KMS-11 (cell line): ENCODE measurements at regions not wholly inside any gene's neighbourhood (a gene's known extent, or its start where the extent isn't known, plus 50 kb on each side); places are given as distances from the start of the nearest gene placed in this dataset.

Source experiments
- H2AFZ ChIP-seq: fragments of 200-600 bp; sonication (generic); 2 replicates; pipeline ENCODE4 v1.6.1; 2016; ENCODE audit warnings: antibody characterized with exemption, mixed run types, low read depth
- H3K27ac ChIP-seq: fragments of 200-600 bp; sonication (generic); 2 replicates; pipeline ENCODE4 v1.6.1; 2016; ENCODE audit warnings: mild to moderate bottlenecking, mixed run types
- H3K27me3 ChIP-seq: fragments of 200-600 bp; sonication (generic); 2 replicates; pipeline ENCODE4 v1.6.1; 2017; ENCODE audit warnings: mild to moderate bottlenecking, low read depth, mixed run types, moderate library complexity; ENCODE audit not compliant: insufficient read depth
- H3K36me3 ChIP-seq: fragments of 200-600 bp; sonication (generic); 2 replicates; pipeline ENCODE4 v1.6.1; 2017; ENCODE audit warnings: mild to moderate bottlenecking, mixed run types; ENCODE audit not compliant: insufficient read depth
- H3K4me1 ChIP-seq: fragments of 200-600 bp; sonication (generic); 2 replicates; pipeline ENCODE4 v1.6.1; 2016; ENCODE audit warnings: mild to moderate bottlenecking, low read depth, mixed run types; ENCODE audit not compliant: poor library complexity, severe bottlenecking
- H3K4me2 ChIP-seq: fragments of 200-600 bp; sonication (generic); 2 replicates; pipeline ENCODE4 v1.7.0; 2016; ENCODE audit warnings: mild to moderate bottlenecking, mixed run types
- H3K4me3 ChIP-seq: fragments of 200-600 bp; sonication (generic); IDR thresholded peaks from 2 replicates; pipeline ENCODE4 v1.6.1; 2017; ENCODE audit warnings: low read depth, low read length, mixed read lengths; ENCODE audit not compliant: insufficient read depth
- H3K79me2 ChIP-seq: fragments of 200-600 bp; sonication (generic); 2 replicates; pipeline ENCODE4 v1.6.1; 2016; ENCODE audit warnings: low read depth, mixed run types; ENCODE audit not compliant: insufficient read depth
- H3K9ac ChIP-seq: fragments of 200-600 bp; sonication (generic); 2 replicates; pipeline ENCODE4 v1.6.1; 2016; ENCODE audit warnings: mild to moderate bottlenecking, mixed run types
- H4K20me1 ChIP-seq: fragments of 200-600 bp; sonication (generic); 2 replicates; pipeline ENCODE4 v1.6.1; 2016; ENCODE audit warnings: mild to moderate bottlenecking, mixed run types; ENCODE audit not compliant: insufficient read depth
- CTCF ChIP-seq: fragments of 200-600 bp; sonication (generic); conservative IDR thresholded peaks from 2 replicates; pipeline ENCODE4 v1.6.1; 2017; ENCODE audit warnings: low read depth, mild to moderate bottlenecking, antibody characterized with exemption, low read length, moderate library complexity, mixed read lengths

GRCh38 chr13:26961890-26962615, 201.5 kb upstream of the GPR12 start:
- H3K9ac ChIP-seq = no peak overlapping the region
- H2AFZ ChIP-seq = no peak overlapping the region
- no peak overlapping the region for H3K27ac ChIP-seq
- no peaks in the 10 kb centered on the region for H3K4me1 ChIP-seq
- no peaks in the 10 kb centered on the region for H3K79me2 ChIP-seq
- H4K20me1 ChIP-seq = no peaks in the 10 kb centered on the region
- no peaks in the 10 kb centered on the region for H3K27me3 ChIP-seq
- H3K4me3 ChIP-seq = no peak overlapping the region
- TF ChIP-seq CTCF = no peak
- no peaks in the 10 kb centered on the region for H3K36me3 ChIP-seq
- H3K4me2 ChIP-seq = no peak overlapping the region

GRCh38 chr13:26957182-26957581, 196.6 kb upstream of the GPR12 start:
- TF ChIP-seq CTCF = no peak
- H3K79me2 ChIP-seq = no peaks in the 10 kb centered on the region
- H3K36me3 ChIP-seq = no peaks in the 10 kb centered on the region
- H3K4me3 ChIP-seq = no peak overlapping the region
- H3K27ac ChIP-seq = no peak overlapping the region
- no peak overlapping the region for H3K4me2 ChIP-seq
- no peaks in the 10 kb centered on the region for H4K20me1 ChIP-seq
- H3K9ac ChIP-seq = no peak overlapping the region
- H3K4me1 ChIP-seq = no peaks in the 10 kb centered on the region
- no peaks in the 10 kb centered on the region for H3K27me3 ChIP-seq
- H2AFZ ChIP-seq = no peak overlapping the region

GRCh38 chr13:26956522-26957142, 196.0 kb upstream of the GPR12 start:
- no peak for TF ChIP-seq CTCF
- no peak overlapping the region for H3K27ac ChIP-seq

GRCh38 chr13:26954976-26955375, 194.4 kb upstream of the GPR12 start:
- H3K4me2 ChIP-seq = no peak overlapping the region
- H3K36me3 ChIP-seq = no peaks in the 10 kb centered on the region
- no peaks in the 10 kb centered on the region for H3K79me2 ChIP-seq
- H3K9ac ChIP-seq = no peak overlapping the region
- TF ChIP-seq CTCF = no peak
- no peak overlapping the region for H3K4me3 ChIP-seq
- H2AFZ ChIP-seq = no peak overlapping the region
- H3K4me1 ChIP-seq = no peaks in the 10 kb centered on the region
- no peak overlapping the region for H3K27ac ChIP-seq
- no peaks in the 10 kb centered on the region for H3K27me3 ChIP-seq
- H4K20me1 ChIP-seq = no peaks in the 10 kb centered on the region

More at GRCh38 chr13:26956522-26957142, 196.0 kb upstream of the GPR12 start:
- H3K4me1 ChIP-seq = no peaks in the 10 kb centered on the region
- H3K4me2 ChIP-seq = no peak overlapping the region
- H3K79me2 ChIP-seq = no peaks in the 10 kb centered on the region
- no peaks in the 10 kb centered on the region for H3K36me3 ChIP-seq
- no peak overlapping the region for H3K4me3 ChIP-seq
- H2AFZ ChIP-seq = no peak overlapping the region
- H4K20me1 ChIP-seq = no peaks in the 10 kb centered on the region
- no peak overlapping the region for H3K9ac ChIP-seq
- H3K27me3 ChIP-seq = no peaks in the 10 kb centered on the region
